WTC11 (cell line): ENCODE measurements at regions not wholly inside any gene's neighbourhood (a gene's known extent, or its start where the extent isn't known, plus 50 kb on each side); places are given as distances from the start of the nearest gene placed in this dataset.

ENCODE experiments used
- ATAC-seq: fragments of 200-7000 bp; cut with Tn5 transposase; 2 replicates; pipeline ENCODE4 v1.10.0; 2021; ENCODE audit warnings: mild to moderate bottlenecking, moderate library complexity
- CTCF ChIA-PET: fragments of 300-600 bp; sonication (Branson Sonifier 250); formaldehyde crosslinking; loops from one replicate; lab custom pipeline; 2021; ENCODE audit warnings: antibody characterized with exemption; lab: Charles Lee
- POLR2A ChIA-PET: fragments of 350-600 bp; sonication (Branson Sonifier 250); formaldehyde crosslinking; loops from one replicate; lab custom pipeline; 2021; ENCODE audit warnings: antibody characterized with exemption; lab: Charles Lee
- DNase-seq: peaks from one replicate; pipeline ENCODE4 v3.0.0; 2021; ENCODE audit warnings: low spot score
- H3K27ac Mint-ChIP-seq: 2 replicates; pipeline ENCODE4 v1.8.0; 2021; ENCODE audit warnings: mixed read lengths
- H3K27me3 Mint-ChIP-seq: 2 replicates; pipeline ENCODE4 v1.8.0; 2021; ENCODE audit warnings: low read depth, mild to moderate bottlenecking, moderate library complexity, mixed read lengths
- H3K36me3 Mint-ChIP-seq: 2 replicates; pipeline ENCODE4 v1.8.0; 2021; ENCODE audit warnings: mixed read lengths
- H3K4me1 Mint-ChIP-seq: 2 replicates; pipeline ENCODE4 v1.8.0; 2022; ENCODE audit warnings: mixed read lengths
- H3K4me3 Mint-ChIP-seq: 2 replicates; pipeline ENCODE4 v1.8.0; 2021; ENCODE audit warnings: mild to moderate bottlenecking, moderate library complexity, mixed read lengths
- H3K9me3 Mint-ChIP-seq: 2 replicates; pipeline ENCODE4 v1.8.0; 2021; ENCODE audit warnings: mixed read lengths
- CREB1 ChIP-seq: sonication (generic); formaldehyde crosslinking; IDR thresholded peaks from 2 replicates; pipeline ENCODE4 v1.8.0; 2023; ENCODE audit warnings: mild to moderate bottlenecking, missing genetic modification reagents
- FOXK1 ChIP-seq: sonication (generic); formaldehyde crosslinking; IDR thresholded peaks from 2 replicates; pipeline ENCODE4 v1.8.0; 2022; ENCODE audit warnings: mild to moderate bottlenecking, moderate library complexity, missing genetic modification reagents
- GTF2I ChIP-seq: fragments of 250-450 bp; sonication (Bioruptor Pico); conservative IDR thresholded peaks from 2 replicates; pipeline ENCODE4 v1.4.0; 2021; ENCODE audit warnings: mild to moderate bottlenecking
- IRF2 ChIP-seq: sonication (generic); formaldehyde crosslinking; IDR thresholded peaks from 2 replicates; pipeline ENCODE4 v1.8.0; 2022; ENCODE audit warnings: low read depth, missing genetic modification reagents, borderline replicate concordance
- JUN ChIP-seq: sonication (generic); formaldehyde crosslinking; IDR thresholded peaks from 2 replicates; pipeline ENCODE4 v1.8.0; 2023; ENCODE audit warnings: mild to moderate bottlenecking, missing genetic modification reagents
- MYBL2 ChIP-seq: sonication (generic); formaldehyde crosslinking; IDR thresholded peaks from 2 replicates; pipeline ENCODE4 v1.8.1; 2023; ENCODE audit warnings: mild to moderate bottlenecking, moderate library complexity, missing genetic modification reagents
- NFYB ChIP-seq: sonication (generic); formaldehyde crosslinking; conservative IDR thresholded peaks from 2 replicates; pipeline ENCODE4 v1.8.0; 2022; ENCODE audit warnings: low read depth, missing genetic modification reagents
- PRRX2 ChIP-seq: fragments of 250-450 bp; sonication (Bioruptor Pico); IDR thresholded peaks from 2 replicates; pipeline ENCODE4 v1.8.0; 2021; ENCODE audit warnings: mild to moderate bottlenecking
- ZNF263 ChIP-seq: sonication (generic); formaldehyde crosslinking; IDR thresholded peaks from 2 replicates; pipeline ENCODE4 v1.8.1; 2022; ENCODE audit warnings: low read depth, mild to moderate bottlenecking, moderate library complexity, missing genetic modification reagents
- ZNF416 ChIP-seq: fragments of 250-450 bp; sonication (Bioruptor Pico); IDR thresholded peaks from 2 replicates; pipeline ENCODE4 v1.9.0; 2021; ENCODE audit warnings: mild to moderate bottlenecking, inconsistent platforms
- TF ChIP-seq, protein P1 (sequence below): sonication (generic); formaldehyde crosslinking; IDR thresholded peaks from 2 replicates; pipeline ENCODE4 v1.8.1; 2022; ENCODE audit warnings: mild to moderate bottlenecking, moderate library complexity, missing genetic modification reagents
- TF ChIP-seq, protein P2 (sequence below): fragments of 250-450 bp; sonication (Bioruptor Pico); conservative IDR thresholded peaks from 2 replicates; pipeline ENCODE4 v1.9.0; 2021; ENCODE audit warnings: mild to moderate bottlenecking
- TF ChIP-seq, protein P3 (sequence below): fragments of 250-450 bp; sonication (Bioruptor Pico); IDR thresholded peaks from 2 replicates; pipeline ENCODE4 v2.1.2; 2022; ENCODE audit warnings: mild to moderate bottlenecking, moderate library complexity
- TF ChIP-seq, protein P4 (sequence below): sonication (generic); formaldehyde crosslinking; conservative IDR thresholded peaks from 2 replicates; pipeline ENCODE4 v1.8.1; 2022; ENCODE audit warnings: mild to moderate bottlenecking, missing genetic modification reagents
- TF ChIP-seq, protein P5 (sequence below): sonication (generic); formaldehyde crosslinking; IDR thresholded peaks from 2 replicates; pipeline ENCODE4 v1.8.1; 2023; ENCODE audit warnings: mild to moderate bottlenecking, missing genetic modification reagents
- TF ChIP-seq, protein P6 (sequence below): sonication (generic); formaldehyde crosslinking; IDR thresholded peaks from 2 replicates; pipeline ENCODE4 v1.8.0; 2023; ENCODE audit warnings: missing genetic modification reagents, mild to moderate bottlenecking, borderline replicate concordance

DNA sequence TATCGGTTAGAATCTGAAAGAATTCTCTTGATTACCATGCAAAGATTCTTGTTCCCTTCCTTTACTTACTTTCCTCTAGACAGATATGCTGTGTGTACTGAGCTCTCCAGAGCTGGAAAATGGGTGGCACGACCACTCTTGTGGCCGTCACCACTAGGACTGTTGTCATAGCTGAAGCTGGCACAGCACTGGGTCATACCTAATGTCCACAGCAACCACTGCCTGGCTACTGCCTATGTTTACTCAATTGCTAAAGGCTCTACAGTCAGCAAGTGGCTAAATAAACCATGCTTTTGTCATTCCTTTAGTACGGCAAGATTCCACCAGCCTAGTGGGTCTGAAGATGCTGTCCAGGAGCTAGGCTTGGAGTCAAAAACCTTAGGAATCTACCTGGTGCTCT is 1643.0 kb downstream of the OTOL1 start:
- H3K9me3 Mint-ChIP-seq, result peaks cover 11% of the 10 kb centered on the region
- TF ChIP-seq, protein P1, sequence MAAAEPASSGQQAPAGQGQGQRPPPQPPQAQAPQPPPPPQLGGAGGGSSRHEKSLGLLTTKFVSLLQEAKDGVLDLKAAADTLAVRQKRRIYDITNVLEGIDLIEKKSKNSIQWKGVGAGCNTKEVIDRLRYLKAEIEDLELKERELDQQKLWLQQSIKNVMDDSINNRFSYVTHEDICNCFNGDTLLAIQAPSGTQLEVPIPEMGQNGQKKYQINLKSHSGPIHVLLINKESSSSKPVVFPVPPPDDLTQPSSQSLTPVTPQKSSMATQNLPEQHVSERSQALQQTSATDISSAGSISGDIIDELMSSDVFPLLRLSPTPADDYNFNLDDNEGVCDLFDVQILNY (CRISPR knock-in tag), result no peak
- TF ChIP-seq, protein P2, sequence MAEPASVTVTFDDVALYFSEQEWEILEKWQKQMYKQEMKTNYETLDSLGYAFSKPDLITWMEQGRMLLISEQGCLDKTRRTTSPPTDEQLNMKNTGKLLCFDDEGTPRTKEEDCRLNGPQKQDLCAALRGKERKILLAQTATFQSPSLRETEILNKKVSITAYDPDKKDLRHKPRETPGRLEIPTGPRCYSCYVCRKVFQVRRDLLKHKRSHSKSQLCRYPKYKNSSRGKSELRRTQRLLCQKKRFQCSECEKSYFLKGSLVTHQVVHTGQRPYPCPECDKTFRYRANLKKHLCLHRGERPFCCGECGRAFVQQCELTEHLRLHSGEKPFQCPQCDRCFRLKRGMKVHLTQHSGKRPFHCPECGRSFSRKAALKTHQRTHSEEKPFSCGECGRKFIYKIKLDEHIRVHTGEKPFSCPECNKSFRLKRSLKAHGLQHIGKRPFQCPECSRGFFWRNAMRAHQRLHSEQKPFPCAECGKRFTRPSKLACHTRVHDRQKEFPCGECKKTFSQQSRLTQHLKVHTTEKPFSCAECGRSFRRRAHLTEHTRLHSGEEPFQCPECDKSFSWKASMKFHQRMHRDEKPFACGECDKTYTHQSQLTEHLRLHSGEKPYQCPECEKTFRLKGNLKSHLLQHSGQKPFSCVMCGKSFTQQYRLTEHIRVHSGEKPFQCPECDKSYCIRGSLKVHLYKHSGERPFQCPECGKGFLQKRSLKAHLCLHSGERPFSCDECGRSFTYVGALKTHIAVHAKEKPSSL, result no peak
- no peak for TF ChIP-seq GTF2I
- TF ChIP-seq, protein P3, sequence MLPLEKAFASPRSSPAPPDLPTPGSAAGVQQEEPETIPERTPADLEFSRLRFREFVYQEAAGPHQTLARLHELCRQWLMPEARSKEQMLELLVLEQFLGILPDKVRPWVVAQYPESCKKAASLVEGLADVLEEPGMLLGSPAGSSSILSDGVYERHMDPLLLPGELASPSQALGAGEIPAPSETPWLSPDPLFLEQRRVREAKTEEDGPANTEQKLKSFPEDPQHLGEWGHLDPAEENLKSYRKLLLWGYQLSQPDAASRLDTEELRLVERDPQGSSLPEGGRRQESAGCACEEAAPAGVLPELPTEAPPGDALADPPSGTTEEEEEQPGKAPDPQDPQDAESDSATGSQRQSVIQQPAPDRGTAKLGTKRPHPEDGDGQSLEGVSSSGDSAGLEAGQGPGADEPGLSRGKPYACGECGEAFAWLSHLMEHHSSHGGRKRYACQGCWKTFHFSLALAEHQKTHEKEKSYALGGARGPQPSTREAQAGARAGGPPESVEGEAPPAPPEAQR, result no peak
- no peak for TF ChIP-seq PRRX2 (CRISPR knock-in tag)
- TF ChIP-seq JUN (CRISPR knock-in tag), result no peak
- TF ChIP-seq MYBL2, result no peak
- TF ChIP-seq, protein P4, sequence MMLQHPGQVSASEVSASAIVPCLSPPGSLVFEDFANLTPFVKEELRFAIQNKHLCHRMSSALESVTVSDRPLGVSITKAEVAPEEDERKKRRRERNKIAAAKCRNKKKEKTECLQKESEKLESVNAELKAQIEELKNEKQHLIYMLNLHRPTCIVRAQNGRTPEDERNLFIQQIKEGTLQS (CRISPR knock-in tag), result no peak
- TF ChIP-seq ZNF263 (CRISPR knock-in tag), result no peak
- TF ChIP-seq NFYB, result no peak
- TF ChIP-seq IRF2 (CRISPR knock-in tag), result no peak
- no peak for TF ChIP-seq CREB1 (CRISPR knock-in tag)
- peaks cover 2% of the 10 kb centered on the region for H3K4me1 Mint-ChIP-seq
- DNase-seq (no peak), ATAC-seq (no peak)
- ChIA-PET CTCF (no interaction called here), POLR2A (no interaction called here)
- H3K27ac Mint-ChIP-seq, result no peak overlapping the region
- no peaks in the 10 kb centered on the region for H3K36me3 Mint-ChIP-seq
- no peak overlapping the region for H3K4me3 Mint-ChIP-seq
- H3K27me3 Mint-ChIP-seq, result no peaks in the 10 kb centered on the region

DNA sequence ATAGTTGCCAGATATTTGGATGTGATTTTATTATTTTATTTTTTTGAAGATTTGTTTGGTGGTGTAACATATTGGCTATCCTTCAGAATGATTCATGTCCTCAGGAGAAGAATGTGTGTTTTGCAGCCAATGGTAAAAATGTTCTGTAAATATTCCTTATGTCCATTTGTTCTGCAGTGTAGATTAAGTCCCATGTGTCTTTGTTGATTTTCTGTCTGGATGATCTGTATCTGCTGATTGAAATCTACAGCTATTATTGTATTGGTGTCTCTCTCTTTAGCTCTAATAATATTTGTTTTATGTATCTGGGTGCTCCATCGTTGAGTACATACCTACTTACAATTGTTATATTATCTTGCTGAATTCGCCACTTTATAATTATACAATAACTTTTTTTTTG is 1641.7 kb downstream of the OTOL1 start:
- no peaks in the 10 kb centered on the region for H3K27me3 Mint-ChIP-seq
- no peak for DNase-seq
- ATAC-seq, result no peak
- no peaks in the 10 kb centered on the region for H3K36me3 Mint-ChIP-seq
- no peak overlapping the region for H3K4me3 Mint-ChIP-seq
- H3K9me3 Mint-ChIP-seq, result peaks cover 11% of the 10 kb centered on the region
- peaks cover 2% of the 10 kb centered on the region for H3K4me1 Mint-ChIP-seq
- no peak overlapping the region for H3K27ac Mint-ChIP-seq
- ChIA-PET CTCF (no interaction called here), POLR2A (no interaction called here)
- TF ChIP-seq, protein P5, sequence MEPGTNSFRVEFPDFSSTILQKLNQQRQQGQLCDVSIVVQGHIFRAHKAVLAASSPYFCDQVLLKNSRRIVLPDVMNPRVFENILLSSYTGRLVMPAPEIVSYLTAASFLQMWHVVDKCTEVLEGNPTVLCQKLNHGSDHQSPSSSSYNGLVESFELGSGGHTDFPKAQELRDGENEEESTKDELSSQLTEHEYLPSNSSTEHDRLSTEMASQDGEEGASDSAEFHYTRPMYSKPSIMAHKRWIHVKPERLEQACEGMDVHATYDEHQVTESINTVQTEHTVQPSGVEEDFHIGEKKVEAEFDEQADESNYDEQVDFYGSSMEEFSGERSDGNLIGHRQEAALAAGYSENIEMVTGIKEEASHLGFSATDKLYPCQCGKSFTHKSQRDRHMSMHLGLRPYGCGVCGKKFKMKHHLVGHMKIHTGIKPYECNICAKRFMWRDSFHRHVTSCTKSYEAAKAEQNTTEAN (CRISPR knock-in tag), result no peak
- TF ChIP-seq ZNF416 (CRISPR knock-in tag) (no peak), FOXK1 (no peak)
- TF ChIP-seq, protein P6, sequence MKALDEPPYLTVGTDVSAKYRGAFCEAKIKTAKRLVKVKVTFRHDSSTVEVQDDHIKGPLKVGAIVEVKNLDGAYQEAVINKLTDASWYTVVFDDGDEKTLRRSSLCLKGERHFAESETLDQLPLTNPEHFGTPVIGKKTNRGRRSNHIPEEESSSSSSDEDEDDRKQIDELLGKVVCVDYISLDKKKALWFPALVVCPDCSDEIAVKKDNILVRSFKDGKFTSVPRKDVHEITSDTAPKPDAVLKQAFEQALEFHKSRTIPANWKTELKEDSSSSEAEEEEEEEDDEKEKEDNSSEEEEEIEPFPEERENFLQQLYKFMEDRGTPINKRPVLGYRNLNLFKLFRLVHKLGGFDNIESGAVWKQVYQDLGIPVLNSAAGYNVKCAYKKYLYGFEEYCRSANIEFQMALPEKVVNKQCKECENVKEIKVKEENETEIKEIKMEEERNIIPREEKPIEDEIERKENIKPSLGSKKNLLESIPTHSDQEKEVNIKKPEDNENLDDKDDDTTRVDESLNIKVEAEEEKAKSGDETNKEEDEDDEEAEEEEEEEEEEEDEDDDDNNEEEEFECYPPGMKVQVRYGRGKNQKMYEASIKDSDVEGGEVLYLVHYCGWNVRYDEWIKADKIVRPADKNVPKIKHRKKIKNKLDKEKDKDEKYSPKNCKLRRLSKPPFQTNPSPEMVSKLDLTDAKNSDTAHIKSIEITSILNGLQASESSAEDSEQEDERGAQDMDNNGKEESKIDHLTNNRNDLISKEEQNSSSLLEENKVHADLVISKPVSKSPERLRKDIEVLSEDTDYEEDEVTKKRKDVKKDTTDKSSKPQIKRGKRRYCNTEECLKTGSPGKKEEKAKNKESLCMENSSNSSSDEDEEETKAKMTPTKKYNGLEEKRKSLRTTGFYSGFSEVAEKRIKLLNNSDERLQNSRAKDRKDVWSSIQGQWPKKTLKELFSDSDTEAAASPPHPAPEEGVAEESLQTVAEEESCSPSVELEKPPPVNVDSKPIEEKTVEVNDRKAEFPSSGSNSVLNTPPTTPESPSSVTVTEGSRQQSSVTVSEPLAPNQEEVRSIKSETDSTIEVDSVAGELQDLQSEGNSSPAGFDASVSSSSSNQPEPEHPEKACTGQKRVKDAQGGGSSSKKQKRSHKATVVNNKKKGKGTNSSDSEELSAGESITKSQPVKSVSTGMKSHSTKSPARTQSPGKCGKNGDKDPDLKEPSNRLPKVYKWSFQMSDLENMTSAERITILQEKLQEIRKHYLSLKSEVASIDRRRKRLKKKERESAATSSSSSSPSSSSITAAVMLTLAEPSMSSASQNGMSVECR (CRISPR knock-in tag), result no peak
